ENCODE measurements at regions not wholly inside any gene's neighbourhood (a gene's known extent, or its start where the extent isn't known, plus 50 kb on each side); places are given as distances from the start of the nearest gene placed in this dataset.
"Not testable (repeated sequence)": the region's sequence is repeated elsewhere in the genome, so short reads cannot be mapped to it uniquely, and the experiment has no call there.

- no peak for DNase-seq
These were observed 101.5 kb downstream of the SHANK2 start for GRCh38 chr11:71150859-71151258.

- DNase-seq = no peak
These were observed 103.7 kb downstream of the SHANK2 start for GRCh38 chr11:71148716-71149115.

GRCh38 chr11:71147331-71147730, 105.0 kb downstream of the SHANK2 start:
- no peak for DNase-seq

- no peak for DNase-seq
These were observed 105.5 kb downstream of the SHANK2 start for GRCh38 chr11:71146846-71147245.

GRCh38 chr11:71145988-71146824, 106.2 kb downstream of the SHANK2 start:
- no peak for DNase-seq

GRCh38 chr11:71145368-71145767, 107.0 kb downstream of the SHANK2 start:
- DNase-seq = no peak

- DNase-seq = no peak
These were observed 107.6 kb downstream of the SHANK2 start for GRCh38 chr11:71144736-71145135.

- DNase-seq = no peak
These were observed 108.4 kb downstream of the SHANK2 start for GRCh38 chr11:71144010-71144409.

GRCh38 chr11:71140206-71140919, 112.0 kb downstream of the SHANK2 start:
- no peak for DNase-seq

- no peak for DNase-seq
These were observed 112.7 kb downstream of the SHANK2 start for GRCh38 chr11:71139516-71140205.

- DNase-seq = no peak
These were observed 113.5 kb downstream of the SHANK2 start for GRCh38 chr11:71138737-71139425.

GRCh38 chr11:71137376-71137775, 115.0 kb downstream of the SHANK2 start:
- DNase-seq = no peak

- DNase-seq = no peak
These were observed 116.1 kb downstream of the SHANK2 start for GRCh38 chr11:71136095-71136845.

- DNase-seq = no peak
These were observed 117.3 kb downstream of the SHANK2 start for GRCh38 chr11:71135112-71135511.

GRCh38 chr11:71133946-71134345, 118.4 kb downstream of the SHANK2 start:
- no peak for DNase-seq

- no peak for DNase-seq
These were observed 120.5 kb downstream of the SHANK2 start for GRCh38 chr11:71131861-71132260.

- no peak for DNase-seq
These were observed 122.3 kb downstream of the SHANK2 start for GRCh38 chr11:71130106-71130505.

GRCh38 chr11:71129624-71130023, 122.8 kb downstream of the SHANK2 start:
- DNase-seq = no peak

GRCh38 chr11:71127806-71128205, 124.6 kb downstream of the SHANK2 start:
- no peak for DNase-seq

- DNase-seq = not testable (repeated sequence)
These were observed 126.0 kb downstream of the SHANK2 start for GRCh38 chr11:71126401-71126800.

- no peak for DNase-seq
These were observed 127.2 kb downstream of the SHANK2 start for GRCh38 chr11:71125150-71125549.

- DNase-seq = no peak
These were observed 128.2 kb downstream of the SHANK2 start for GRCh38 chr11:71124127-71124526.
